ENCODE measurements at regions not wholly inside any gene's neighbourhood (a gene's known extent, or its start where the extent isn't known, plus 50 kb on each side); places are given as distances from the start of the nearest gene placed in this dataset.

GRCh38 chr1:96290801-96291200 lies 430.8 kb upstream of the PTBP2 start:
- no peaks in the 10 kb centered on the region for H3K27me3 ChIP-seq
- DNase-seq: no peak
- H3K27ac ChIP-seq: no peak overlapping the region
- intact Hi-C loops (cut with DNase I): no loop called here
- H3K4me3 ChIP-seq: no peak overlapping the region
- TF ChIP-seq, protein P1, sequence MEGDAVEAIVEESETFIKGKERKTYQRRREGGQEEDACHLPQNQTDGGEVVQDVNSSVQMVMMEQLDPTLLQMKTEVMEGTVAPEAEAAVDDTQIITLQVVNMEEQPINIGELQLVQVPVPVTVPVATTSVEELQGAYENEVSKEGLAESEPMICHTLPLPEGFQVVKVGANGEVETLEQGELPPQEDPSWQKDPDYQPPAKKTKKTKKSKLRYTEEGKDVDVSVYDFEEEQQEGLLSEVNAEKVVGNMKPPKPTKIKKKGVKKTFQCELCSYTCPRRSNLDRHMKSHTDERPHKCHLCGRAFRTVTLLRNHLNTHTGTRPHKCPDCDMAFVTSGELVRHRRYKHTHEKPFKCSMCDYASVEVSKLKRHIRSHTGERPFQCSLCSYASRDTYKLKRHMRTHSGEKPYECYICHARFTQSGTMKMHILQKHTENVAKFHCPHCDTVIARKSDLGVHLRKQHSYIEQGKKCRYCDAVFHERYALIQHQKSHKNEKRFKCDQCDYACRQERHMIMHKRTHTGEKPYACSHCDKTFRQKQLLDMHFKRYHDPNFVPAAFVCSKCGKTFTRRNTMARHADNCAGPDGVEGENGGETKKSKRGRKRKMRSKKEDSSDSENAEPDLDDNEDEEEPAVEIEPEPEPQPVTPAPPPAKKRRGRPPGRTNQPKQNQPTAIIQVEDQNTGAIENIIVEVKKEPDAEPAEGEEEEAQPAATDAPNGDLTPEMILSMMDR (IDR thresholded peaks at IDR 0.05): no peak
- TF ChIP-seq POLR2A (IDR thresholded peaks at IDR 0.05) (no peak), EP300 (IDR thresholded peaks at IDR 0.05) (no peak)
- no peaks in the 10 kb centered on the region for H3K4me1 ChIP-seq (ENCODE audit: insufficient read depth)
- no peaks in the 10 kb centered on the region for H3K36me3 ChIP-seq
- H3K9me3 ChIP-seq: no peaks in the 10 kb centered on the region

DNA sequence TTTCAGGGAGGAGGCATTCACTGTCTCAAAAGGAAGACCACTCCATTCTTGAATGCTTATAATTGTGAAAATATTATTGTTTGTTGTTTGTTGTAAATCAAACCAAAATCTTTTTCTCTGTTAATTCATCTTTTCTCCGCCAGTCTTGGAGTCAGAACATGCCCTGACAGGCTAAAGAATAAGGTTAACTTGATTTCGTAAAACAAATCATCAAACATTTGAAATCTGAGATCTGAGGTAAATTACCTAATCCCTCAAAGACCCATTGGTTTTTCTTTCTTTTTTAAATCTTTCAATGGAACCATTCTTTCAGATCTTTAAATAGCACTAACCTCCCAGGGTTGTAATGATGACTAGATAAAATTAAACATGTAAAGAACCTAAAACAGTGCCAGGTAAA lies 430.1 kb upstream of the PTBP2 start:
- Histone ChIP-seq H3K36me3 (no peaks in the 10 kb centered on the region), H3K4me3 (no peak overlapping the region), H3K27ac (no peak overlapping the region), H3K4me1 (ENCODE audit: insufficient read depth) (no peaks in the 10 kb centered on the region), H3K9me3 (no peaks in the 10 kb centered on the region), H3K27me3 (no peaks in the 10 kb centered on the region)
- no peak for DNase-seq
- WGBS, 3 donors: 80 to 86% (median 84%) methylated on average over 2 of the region's 2 CpGs
- TF ChIP-seq, protein P1 (IDR thresholded peaks at IDR 0.05): no peak
- no peak for TF ChIP-seq POLR2A (IDR thresholded peaks at IDR 0.05)
- TF ChIP-seq EP300 (IDR thresholded peaks at IDR 0.05): no peak
- intact Hi-C loops (cut with DNase I): no loop called here

DNA sequence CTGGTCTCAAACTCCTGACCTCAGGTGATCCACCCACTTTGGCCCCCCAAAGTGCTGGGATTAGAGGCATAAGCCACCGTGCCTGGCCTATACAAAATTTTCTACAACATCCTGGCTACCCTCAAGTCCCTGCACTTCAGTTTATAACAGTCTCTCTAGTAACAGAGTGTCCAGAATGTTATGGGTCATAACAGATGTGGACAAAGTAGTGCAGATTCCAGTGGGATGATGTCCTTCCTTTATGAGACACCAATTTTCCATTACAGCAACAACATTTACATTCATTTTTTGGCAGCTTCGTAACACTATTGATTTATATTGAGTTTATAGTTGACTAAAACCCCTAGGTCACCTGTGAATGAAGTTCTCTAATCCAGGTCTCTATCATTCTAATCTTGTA lies 429.4 kb upstream of the PTBP2 start:
- Histone ChIP-seq H3K9me3 (no peaks in the 10 kb centered on the region), H3K36me3 (no peaks in the 10 kb centered on the region), H3K4me3 (no peak overlapping the region), H3K27me3 (no peaks in the 10 kb centered on the region), H3K4me1 (ENCODE audit: insufficient read depth) (no peaks in the 10 kb centered on the region), H3K27ac (no peak overlapping the region)
- TF ChIP-seq EP300 (IDR thresholded peaks at IDR 0.05) (no peak), POLR2A (IDR thresholded peaks at IDR 0.05) (no peak)
- TF ChIP-seq, protein P1 (IDR thresholded peaks at IDR 0.05): no peak
- WGBS, 3 donors: 90 to 96% (median 94%) methylated on average over 2 of the region's 2 CpGs
- no peak for DNase-seq
- intact Hi-C loops (cut with DNase I): no loop called here

DNA sequence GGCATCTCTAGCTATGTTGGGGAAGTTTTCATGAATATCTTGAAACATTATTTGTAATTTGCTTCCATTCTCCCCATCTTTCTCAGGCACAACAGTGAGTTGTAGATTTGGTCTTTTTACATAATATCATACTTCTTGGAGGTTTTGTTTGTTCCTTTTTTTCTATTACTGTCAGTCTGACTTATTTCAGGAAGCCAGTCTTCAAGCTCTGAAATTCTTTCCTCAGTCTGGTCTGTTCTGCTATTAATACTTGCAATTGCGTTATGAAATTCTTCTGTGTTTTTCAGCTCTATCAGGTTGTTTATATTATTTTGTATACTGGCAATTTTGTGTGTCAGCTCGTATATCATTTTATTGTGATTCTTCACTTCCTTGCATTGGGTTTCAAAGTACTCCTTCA lies 424.6 kb upstream of the PTBP2 start:
- H3K4me1 ChIP-seq (ENCODE audit: insufficient read depth): no peaks in the 10 kb centered on the region
- no peaks in the 10 kb centered on the region for H3K36me3 ChIP-seq
- DNase-seq: no peak
- H3K4me3 ChIP-seq: no peak overlapping the region
- H3K27ac ChIP-seq: no peak overlapping the region
- no peaks in the 10 kb centered on the region for H3K27me3 ChIP-seq
- intact Hi-C loops (cut with DNase I): no loop called here
- H3K9me3 ChIP-seq: no peaks in the 10 kb centered on the region
- WGBS, 3 donors: 81 to 87% (median 85%) methylated on average over 2 of the region's 2 CpGs
- TF ChIP-seq, protein P1 (IDR thresholded peaks at IDR 0.05): no peak
- TF ChIP-seq POLR2A (IDR thresholded peaks at IDR 0.05): no peak
- TF ChIP-seq EP300 (IDR thresholded peaks at IDR 0.05): no peak
